KMS-11 (cell line): ENCODE measurements at regions not wholly inside any gene's neighbourhood (a gene's known extent, or its start where the extent isn't known, plus 50 kb on each side); places are given as distances from the start of the nearest gene placed in this dataset.

ENCODE experiments used
- H2AFZ ChIP-seq: fragments of 200-600 bp; sonication (generic); 2 replicates; pipeline ENCODE4 v1.6.1; 2016; ENCODE audit warnings: antibody characterized with exemption, mixed run types, low read depth
- H3K27ac ChIP-seq: fragments of 200-600 bp; sonication (generic); 2 replicates; pipeline ENCODE4 v1.6.1; 2016; ENCODE audit warnings: mild to moderate bottlenecking, mixed run types
- H3K27me3 ChIP-seq: fragments of 200-600 bp; sonication (generic); 2 replicates; pipeline ENCODE4 v1.6.1; 2017; ENCODE audit warnings: mild to moderate bottlenecking, low read depth, mixed run types, moderate library complexity; ENCODE audit not compliant: insufficient read depth
- H3K36me3 ChIP-seq: fragments of 200-600 bp; sonication (generic); 2 replicates; pipeline ENCODE4 v1.6.1; 2017; ENCODE audit warnings: mild to moderate bottlenecking, mixed run types; ENCODE audit not compliant: insufficient read depth
- H3K4me1 ChIP-seq: fragments of 200-600 bp; sonication (generic); 2 replicates; pipeline ENCODE4 v1.6.1; 2016; ENCODE audit warnings: mild to moderate bottlenecking, low read depth, mixed run types; ENCODE audit not compliant: poor library complexity, severe bottlenecking
- H3K4me2 ChIP-seq: fragments of 200-600 bp; sonication (generic); 2 replicates; pipeline ENCODE4 v1.7.0; 2016; ENCODE audit warnings: mild to moderate bottlenecking, mixed run types
- H3K4me3 ChIP-seq: fragments of 200-600 bp; sonication (generic); IDR thresholded peaks from 2 replicates; pipeline ENCODE4 v1.6.1; 2017; ENCODE audit warnings: low read depth, low read length, mixed read lengths; ENCODE audit not compliant: insufficient read depth
- H3K79me2 ChIP-seq: fragments of 200-600 bp; sonication (generic); 2 replicates; pipeline ENCODE4 v1.6.1; 2016; ENCODE audit warnings: low read depth, mixed run types; ENCODE audit not compliant: insufficient read depth
- H3K9ac ChIP-seq: fragments of 200-600 bp; sonication (generic); 2 replicates; pipeline ENCODE4 v1.6.1; 2016; ENCODE audit warnings: mild to moderate bottlenecking, mixed run types
- H4K20me1 ChIP-seq: fragments of 200-600 bp; sonication (generic); 2 replicates; pipeline ENCODE4 v1.6.1; 2016; ENCODE audit warnings: mild to moderate bottlenecking, mixed run types; ENCODE audit not compliant: insufficient read depth
- CTCF ChIP-seq: fragments of 200-600 bp; sonication (generic); conservative IDR thresholded peaks from 2 replicates; pipeline ENCODE4 v1.6.1; 2017; ENCODE audit warnings: low read depth, mild to moderate bottlenecking, antibody characterized with exemption, low read length, moderate library complexity, mixed read lengths

GRCh38 chr12:105590571-105590970 lies 260.1 kb downstream of the C12orf75 start:
- no peaks in the 10 kb centered on the region for H3K79me2 ChIP-seq
- no peaks in the 10 kb centered on the region for H3K4me1 ChIP-seq
- no peak overlapping the region for H3K4me2 ChIP-seq
- H4K20me1 ChIP-seq, result no peaks in the 10 kb centered on the region
- H3K27me3 ChIP-seq, result no peaks in the 10 kb centered on the region
- no peak for TF ChIP-seq CTCF
- no peaks in the 10 kb centered on the region for H3K36me3 ChIP-seq
- H3K9ac ChIP-seq, result no peak overlapping the region
- H3K27ac ChIP-seq, result no peak overlapping the region
- no peak overlapping the region for H3K4me3 ChIP-seq
- no peak overlapping the region for H2AFZ ChIP-seq

GRCh38 chr12:105595440-105595839 lies 264.9 kb downstream of the C12orf75 start:
- no peaks in the 10 kb centered on the region for H3K4me1 ChIP-seq
- no peak overlapping the region for H2AFZ ChIP-seq
- H3K27ac ChIP-seq, result no peak overlapping the region
- no peak overlapping the region for H3K4me2 ChIP-seq
- H3K9ac ChIP-seq, result no peak overlapping the region
- H3K27me3 ChIP-seq, result no peaks in the 10 kb centered on the region
- no peak for TF ChIP-seq CTCF
- H3K79me2 ChIP-seq, result no peaks in the 10 kb centered on the region
- H4K20me1 ChIP-seq, result no peaks in the 10 kb centered on the region
- H3K36me3 ChIP-seq, result no peaks in the 10 kb centered on the region
- no peak overlapping the region for H3K4me3 ChIP-seq

- no peaks in the 10 kb centered on the region for H4K20me1 ChIP-seq
- no peak overlapping the region for H3K9ac ChIP-seq
- no peaks in the 10 kb centered on the region for H3K27me3 ChIP-seq
- no peak overlapping the region for H2AFZ ChIP-seq
- no peak overlapping the region for H3K27ac ChIP-seq
- no peaks in the 10 kb centered on the region for H3K36me3 ChIP-seq
- no peak overlapping the region for H3K4me2 ChIP-seq
- H3K4me3 ChIP-seq, result no peak overlapping the region
- no peak for TF ChIP-seq CTCF
- no peaks in the 10 kb centered on the region for H3K4me1 ChIP-seq
- H3K79me2 ChIP-seq, result no peaks in the 10 kb centered on the region
Observed at GRCh38 chr12:105596731-105597130, 266.2 kb downstream of the C12orf75 start.

GRCh38 chr12:105598031-105598430 lies 267.5 kb downstream of the C12orf75 start:
- H2AFZ ChIP-seq, result no peak overlapping the region
- H3K4me2 ChIP-seq, result no peak overlapping the region
- no peaks in the 10 kb centered on the region for H4K20me1 ChIP-seq
- H3K4me1 ChIP-seq, result no peaks in the 10 kb centered on the region
- no peaks in the 10 kb centered on the region for H3K79me2 ChIP-seq
- H3K4me3 ChIP-seq, result no peak overlapping the region
- no peak for TF ChIP-seq CTCF
- H3K9ac ChIP-seq, result no peak overlapping the region
- no peak overlapping the region for H3K27ac ChIP-seq
- no peaks in the 10 kb centered on the region for H3K36me3 ChIP-seq
- H3K27me3 ChIP-seq, result no peaks in the 10 kb centered on the region
